HL-60/S4 treated with retinoic acid at 250 ng/mL for 4 days and 3 days (cell line): ENCODE measurements at regions not wholly inside any gene's neighbourhood (a gene's known extent, or its start where the extent isn't known, plus 50 kb on each side); places are given as distances from the start of the nearest gene placed in this dataset.

Experiments
- in situ Hi-C: fragments of 300-500 bp; cut with MboI; formaldehyde crosslinking; loops from 2 replicates; pipeline ENCODE4 v1.7.0; 2022; ENCODE audit warnings: low sequenced_read_pairs

DNA sequence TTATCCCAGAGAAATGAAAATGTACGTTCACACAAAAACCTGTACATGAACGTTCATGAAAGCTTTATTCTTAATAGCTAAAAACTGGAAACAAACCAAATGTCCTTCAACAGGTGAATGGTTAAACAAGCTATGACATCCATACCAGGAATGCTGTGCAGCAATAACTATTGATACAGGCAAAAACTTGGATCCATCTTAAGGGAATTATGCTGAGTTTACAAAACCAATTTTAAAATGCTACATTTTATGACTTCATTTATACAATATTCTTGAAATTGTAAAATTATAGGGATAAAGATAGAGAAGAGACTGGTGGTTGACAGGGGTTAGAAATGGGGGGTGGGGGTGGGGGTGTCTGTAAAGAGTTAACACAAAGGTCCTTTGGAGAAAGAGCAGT is 280.3 kb downstream of the TGFB2 start:
- in situ Hi-C loops, result no loop called here

DNA sequence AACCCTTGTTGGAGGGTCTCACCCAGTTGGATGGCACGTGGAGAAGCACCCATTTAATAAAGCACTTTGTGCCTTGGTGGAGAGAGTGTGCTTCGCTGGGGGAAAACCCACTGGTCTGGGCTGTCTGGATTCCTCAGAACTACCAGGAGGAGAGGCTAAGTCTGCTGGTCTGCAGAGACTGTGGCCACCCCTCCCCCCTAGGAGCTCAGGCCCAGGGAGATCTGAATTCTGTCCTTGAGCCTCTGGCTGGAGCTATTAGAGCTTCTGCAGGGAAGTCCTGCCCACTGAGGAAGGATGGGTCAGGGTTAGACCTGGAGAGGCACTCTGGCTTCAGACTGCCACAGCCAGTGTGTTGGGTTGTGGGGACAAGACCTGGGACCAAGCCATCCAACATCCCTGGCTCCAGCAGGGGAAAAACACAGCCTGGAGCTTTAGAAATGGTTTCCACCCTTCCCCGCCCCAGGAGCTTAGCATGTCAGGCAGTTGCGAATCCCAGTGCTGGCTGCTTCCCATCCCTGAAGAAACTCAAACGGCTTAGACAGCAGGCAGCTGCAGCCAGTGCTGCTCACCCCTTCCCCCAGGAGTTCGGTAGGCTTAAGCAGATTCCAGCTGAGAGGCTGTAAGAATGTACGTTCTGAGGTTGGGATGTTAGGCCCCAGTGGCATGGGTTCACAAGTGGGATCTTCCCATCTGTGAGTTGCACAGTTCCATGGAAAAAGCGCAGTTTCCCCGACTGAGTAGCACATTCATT is 288.3 kb downstream of the TGFB2 start:
- in situ Hi-C loops, result no loop called here

DNA sequence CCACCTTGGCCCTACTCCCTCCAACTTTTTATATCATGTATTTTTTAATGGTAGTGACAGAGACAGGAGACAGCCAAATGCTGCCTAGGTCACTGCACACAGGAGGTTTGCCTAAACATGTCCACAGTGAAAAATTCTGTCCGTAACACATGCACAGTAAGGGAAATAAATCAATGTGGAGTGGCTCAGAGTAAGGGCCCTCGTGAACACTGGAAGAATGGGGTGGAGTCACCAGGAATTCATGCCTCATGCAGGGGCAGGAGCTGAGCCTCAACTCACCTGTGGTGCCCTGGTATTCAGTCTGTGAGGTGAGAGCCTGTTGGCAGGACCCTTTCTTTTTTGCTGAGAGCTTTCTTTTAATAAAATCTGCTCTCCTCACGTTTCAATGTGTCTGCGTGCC is 289.1 kb downstream of the TGFB2 start:
- in situ Hi-C loops, result no loop called here

DNA sequence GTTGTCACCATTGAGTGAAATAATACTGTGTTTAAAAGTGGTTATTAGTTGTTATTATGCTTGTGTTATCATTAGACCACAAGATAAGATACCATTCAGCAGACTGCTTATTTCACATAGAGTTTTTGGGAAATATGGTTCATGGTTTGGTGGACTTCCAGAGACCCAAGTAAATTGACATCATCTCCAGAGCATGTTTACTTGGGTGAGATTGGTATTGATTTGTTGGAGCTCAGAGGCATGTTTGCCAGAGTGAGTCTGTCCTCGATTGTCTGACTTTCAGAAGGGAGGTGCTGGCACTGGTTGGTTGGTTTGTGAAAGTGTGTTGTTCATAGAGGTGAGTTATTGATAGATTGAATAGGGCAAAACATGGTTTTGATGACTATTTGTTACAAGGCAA is 291.4 kb downstream of the TGFB2 start:
- in situ Hi-C loops, result no loop called here

DNA sequence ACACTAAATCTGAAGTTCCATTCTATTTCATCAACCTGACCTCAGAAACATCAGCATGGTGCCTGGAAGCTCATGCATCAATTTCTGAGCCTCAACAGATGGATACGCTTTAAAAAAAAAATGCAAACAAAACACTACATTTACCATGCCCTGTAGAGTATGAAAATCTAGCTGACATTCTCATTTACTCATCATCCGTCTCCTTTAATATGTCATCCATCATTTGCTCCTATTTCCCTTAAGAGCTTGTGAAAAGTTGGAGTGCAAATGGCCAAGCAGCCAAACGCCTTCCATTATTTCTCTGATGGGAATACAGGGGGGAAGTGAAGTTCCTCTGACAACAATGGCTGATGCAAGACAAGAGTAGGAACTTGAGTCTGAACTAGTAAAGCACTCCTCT is 295.0 kb downstream of the TGFB2 start:
- in situ Hi-C loops, result no loop called here

DNA sequence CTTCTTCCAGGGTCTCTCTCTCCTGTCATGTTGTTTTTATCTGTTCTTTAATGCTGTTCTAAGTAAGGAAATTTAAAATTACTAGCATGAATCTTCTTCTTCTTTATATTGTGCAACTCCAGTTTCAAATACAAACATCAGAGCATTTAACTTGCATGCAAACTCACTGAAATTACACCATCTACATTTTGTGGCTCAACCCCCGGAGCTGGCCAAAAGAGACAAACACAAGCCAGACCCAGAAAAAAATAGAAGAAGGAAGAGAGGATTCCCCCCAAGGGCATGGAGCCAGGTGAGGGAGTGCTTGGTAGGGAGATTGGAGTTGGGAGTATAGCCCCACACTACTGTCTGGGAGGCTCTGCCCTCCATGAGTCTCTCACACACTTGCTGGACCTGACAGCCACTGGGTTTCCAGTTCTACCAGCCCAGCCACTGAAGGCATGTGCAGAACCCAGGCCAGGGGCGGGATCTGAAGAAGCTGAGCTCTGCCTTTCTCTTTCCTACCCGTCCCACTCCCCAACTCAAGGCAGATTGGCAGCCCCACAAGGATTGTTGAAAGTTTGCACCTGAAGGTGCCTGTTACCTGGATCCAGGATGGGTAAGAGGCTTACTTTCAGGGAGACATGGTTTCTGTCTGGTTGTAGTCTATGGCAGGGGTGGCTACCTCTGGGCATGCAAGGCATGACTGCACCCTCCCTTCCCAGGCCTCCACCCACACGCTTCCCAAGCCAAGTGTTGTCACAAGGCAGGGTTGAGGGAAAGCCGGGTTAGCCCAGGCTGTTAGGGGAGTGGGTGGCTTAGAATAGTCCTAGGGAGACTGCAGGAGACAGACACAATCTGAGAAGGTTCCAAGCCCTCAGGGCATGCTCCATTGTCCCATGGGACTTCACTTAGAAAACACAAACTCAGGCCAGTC is 297.2 kb downstream of the TGFB2 start:
- in situ Hi-C loops, result no loop called here

DNA sequence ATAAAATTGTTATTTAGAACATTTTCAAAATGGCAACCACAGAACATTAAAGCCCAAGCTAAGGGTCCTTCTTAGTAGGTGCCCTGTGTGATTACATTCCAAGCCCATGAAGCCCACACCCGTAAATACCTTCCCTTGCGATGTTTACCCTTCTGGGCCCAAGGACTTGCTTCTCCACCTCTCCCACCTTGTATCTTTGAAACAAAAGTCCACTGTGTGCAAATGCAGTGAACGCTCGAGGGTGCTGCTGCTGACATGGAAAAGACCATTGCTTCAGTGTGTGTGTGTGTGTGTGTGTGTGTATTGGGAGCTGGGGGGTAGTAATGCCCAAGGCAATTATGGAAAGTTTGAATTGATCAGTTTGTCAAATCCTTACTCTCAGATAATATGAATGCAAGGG is 298.1 kb downstream of the TGFB2 start:
- in situ Hi-C loops, result no loop called here

DNA sequence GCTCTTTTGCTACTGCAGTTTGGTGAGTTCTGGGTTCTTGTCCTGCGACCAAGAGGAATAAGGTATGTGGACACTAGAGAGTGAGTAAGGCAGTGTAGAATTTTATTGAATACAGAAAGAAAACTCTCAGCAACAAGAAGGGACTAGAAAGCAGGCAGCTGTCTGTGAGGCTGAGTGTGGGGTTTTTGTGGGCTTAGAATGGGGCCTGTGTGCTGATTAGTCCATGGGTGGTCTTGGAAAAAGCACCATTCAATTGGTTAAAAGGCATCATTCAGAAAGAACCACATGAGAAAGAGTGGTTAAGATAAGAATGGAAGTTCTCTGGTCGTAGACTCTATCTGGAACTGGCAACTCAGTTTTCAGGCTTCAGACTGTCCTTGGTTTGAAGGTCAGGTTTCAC is 298.8 kb downstream of the TGFB2 start:
- in situ Hi-C loops, result no loop called here

DNA sequence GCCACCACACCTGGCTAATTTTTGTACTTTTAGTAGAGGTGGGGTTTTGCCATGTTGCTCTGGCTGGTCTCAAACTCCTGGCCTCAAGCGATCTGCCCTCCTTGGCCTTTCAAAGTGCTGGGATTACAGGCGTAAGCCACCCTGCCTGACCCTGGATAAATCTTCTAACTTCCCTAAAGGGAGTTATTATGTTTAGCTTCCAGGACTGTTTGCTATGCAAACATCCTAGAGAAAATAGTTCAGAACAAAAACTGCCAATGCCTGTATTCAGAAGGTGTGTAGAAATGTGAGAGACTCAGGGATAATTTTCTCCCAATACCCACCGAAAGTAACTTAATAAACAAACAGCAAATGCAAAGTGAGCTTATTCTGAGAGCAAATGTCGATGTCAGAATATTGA is 301.2 kb downstream of the TGFB2 start:
- in situ Hi-C loops, result no loop called here

DNA sequence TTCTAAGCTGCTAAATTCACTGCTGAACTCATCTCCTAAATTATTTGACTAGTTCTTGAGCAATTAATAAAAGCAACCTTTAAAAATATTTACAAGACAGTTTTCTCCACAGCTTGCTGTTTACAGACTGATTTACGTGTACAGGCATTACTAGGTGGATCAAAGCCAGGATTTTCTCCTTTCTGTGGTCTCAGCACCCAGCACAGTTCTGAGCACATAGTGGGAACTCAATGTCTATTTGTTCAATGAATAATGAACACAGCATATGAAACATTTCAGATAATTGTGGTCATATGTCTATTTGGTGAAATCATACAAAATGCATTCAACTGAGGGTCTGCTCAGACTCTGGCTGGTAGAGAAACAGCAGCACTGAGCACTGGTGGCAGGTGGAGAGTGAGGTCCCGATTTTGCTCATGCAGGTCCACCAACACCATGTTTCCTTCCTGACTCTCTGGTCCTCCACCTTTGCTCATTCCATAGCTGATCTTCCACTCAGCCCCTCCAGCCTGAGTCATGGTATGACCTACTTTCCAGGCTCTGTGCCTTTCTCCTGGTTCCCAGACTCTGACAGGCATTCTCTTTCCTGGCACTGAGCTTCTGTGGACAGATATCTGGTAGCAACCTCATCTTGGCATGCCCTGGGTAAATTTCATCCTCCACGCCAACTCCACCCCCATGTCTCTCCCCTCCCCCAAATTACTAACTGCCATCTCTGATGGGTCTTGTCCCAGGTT is 311.3 kb downstream of the TGFB2 start:
- in situ Hi-C loops, result no loop called here

DNA sequence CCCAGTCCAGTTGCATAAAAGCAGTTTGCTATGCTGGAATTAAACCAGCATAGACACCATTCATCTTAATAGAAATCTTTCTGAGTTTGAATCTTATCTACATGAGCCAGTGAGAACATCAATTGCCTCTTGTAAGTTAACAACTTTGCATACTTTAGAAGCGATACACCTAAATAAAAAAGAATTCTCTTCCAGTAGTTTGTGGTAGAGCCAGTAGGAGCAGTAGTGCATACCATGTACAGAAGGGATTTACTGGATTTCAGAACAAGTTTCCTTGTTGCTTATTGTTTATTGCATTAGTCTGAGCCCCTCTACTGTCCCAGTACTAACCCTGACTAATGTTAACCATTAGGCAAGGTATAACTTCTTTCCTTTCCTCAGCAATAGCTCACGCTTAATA is 313.1 kb downstream of the TGFB2 start:
- in situ Hi-C loops, result no loop called here

DNA sequence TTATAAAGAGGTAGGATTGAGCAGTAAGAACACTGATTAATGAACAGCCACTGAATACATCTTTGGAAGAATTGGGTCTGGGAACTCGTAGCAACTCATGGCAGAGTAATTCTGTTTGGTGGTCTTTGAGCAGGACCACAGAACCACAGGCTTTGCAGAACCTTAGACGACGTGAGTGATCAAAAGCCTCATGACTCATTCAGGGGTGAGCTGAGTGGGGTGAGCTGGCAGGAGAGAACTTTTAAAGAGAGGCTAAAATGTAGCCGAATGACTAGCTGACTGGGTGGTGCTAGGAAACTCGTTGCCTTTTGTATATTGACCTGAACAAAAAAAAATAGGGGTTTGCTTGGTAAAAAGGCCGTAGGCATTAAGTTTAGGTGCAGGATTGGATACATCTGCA is 313.8 kb downstream of the TGFB2 start:
- in situ Hi-C loops, result no loop called here

DNA sequence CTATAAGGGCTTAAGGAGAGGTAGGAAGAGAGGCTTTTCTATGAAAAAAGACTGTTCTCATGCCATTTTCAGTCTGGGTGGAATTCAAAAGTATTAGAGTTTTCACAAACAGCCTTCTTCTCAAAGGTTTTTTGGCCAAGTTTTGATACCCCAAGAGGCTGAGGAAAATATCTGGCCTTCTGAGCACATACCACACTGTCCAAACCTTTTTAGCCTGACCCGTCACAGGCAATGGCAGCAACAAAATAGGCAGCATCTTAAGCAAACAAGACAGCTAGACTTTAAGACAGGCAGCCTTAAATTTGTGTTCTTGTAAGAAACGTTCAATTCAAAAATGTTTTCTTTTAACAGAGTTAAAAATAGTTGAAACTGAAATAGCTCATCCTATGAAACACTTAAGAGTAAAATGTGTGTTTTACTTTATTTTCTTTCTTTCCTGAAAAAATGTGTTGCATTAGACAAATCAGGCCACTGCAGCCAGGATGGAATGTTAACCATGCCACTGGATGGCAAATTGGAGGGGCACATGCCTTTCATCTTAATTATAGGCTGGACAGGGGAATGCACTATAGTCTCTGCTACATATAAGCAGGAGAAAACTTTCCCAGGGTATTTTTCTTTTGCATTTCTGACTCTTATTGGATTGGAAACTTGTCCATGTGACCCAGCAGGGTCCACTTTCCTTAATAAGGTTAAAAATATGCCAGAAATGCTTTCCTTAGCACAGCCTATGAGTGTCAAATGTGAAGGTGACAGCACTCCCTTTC is 315.0 kb downstream of the TGFB2 start:
- in situ Hi-C loops, result no loop called here

DNA sequence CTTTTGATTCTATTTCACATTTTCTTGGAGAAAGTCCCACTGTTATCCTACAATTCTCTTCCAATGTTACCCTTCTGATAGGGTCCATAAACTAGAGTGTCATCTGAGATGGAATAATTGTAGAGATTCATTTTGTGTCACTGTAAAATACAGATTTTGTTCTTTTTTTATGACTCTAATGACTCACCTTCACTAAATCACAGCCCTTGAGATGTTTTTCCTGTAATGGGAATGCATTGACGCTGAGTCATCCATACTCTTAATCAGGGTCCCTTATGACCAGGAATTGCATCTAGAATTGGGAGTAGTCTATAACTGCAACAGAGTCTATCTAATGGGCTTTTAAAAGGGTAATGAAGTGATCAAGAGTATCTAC is 315.5 kb downstream of the TGFB2 start:
- in situ Hi-C loops, result no loop called here

DNA sequence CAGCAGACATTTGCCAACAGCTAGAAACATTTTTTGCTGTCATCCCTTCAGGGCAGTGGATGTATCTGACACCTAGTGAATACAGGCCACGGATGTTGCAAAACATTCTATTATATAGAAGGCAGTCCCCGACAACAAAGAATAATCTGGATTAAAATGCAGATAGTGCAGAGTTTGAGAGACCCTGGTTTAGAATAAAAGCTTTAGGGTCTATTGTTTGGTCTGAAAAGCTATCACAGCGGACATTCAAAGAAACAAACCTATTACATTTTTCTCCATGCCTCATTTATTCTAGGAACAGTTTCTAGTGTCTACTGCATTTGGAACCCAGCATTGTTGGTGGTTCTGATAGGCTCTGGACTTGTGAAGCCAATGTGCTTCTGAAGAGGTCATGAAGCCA is 316.3 kb downstream of the TGFB2 start:
- in situ Hi-C loops, result no loop called here

DNA sequence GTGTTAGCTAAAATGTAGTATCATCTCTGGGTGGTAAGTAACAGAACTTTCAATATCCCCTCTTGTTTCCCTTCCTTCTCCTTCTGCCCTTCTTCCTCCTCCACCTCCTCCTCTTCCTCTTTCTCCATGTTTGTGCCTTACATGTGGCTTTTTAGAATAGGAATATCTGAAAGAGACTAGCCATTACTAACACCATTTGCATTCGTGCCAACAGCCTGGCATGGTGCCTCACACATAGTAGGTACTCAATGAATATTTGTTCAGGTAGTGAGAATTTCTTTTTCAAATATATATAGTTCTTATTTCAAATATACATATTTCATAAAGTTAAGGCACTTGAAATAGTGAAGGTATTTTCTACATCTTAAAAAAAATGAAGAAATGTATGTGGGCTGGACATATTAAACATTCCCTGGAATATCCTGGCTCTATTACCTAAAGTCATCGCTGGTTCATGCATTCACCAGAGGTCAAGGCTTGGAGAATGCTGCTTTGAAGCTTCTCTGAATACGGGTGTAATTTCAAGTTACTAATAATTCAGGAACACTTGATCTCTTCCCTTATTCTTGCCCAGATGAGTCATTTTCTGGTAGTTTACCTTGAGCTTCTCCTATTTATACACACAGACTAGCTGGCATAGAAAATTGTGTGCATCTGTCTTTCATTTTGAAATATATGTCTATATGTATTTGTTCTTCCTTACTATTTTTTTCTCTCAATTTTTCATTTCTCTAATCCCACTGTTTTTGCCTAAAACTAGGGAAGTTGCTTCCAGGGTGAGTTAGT is 319.4 kb downstream of the TGFB2 start:
- in situ Hi-C loops, result no loop called here

DNA sequence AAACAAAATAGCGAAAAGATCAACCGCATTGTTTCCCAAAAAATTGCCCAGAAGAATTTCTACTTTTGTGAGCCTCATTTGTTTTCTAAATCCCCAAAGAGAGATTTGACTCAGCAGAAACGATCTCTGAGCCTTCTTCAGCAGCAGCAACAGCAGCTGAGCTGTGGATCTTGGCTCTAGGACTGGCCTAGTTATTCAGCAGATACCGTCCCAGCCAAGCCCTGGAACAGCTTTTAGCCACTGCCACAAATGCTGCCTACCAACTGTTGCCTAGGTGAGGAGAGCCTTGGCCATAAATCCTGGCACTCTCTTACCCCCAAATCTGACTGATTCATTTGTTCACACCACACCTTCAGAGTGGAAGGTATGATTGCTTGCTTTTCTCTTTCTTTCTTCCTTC is 320.1 kb downstream of the TGFB2 start:
- in situ Hi-C loops, result no loop called here

DNA sequence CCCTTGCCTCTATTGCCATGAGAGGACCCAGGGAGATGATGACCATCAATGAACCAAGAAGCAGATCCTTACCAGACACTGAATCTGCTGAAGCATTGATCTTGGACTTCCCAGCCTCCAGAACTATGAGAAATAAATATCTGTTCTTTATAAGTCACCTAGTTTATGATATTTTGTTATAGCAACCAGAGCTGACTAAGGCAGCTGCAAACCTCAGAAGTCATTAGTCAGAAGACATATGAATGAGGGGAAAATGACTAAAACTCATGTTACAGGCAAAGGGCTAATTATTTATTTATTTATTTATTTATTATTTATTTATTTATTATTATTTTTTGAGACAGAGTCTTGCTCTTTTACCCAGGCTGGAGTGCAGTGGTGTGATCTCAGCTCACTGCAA is 321.1 kb downstream of the TGFB2 start:
- in situ Hi-C loops, result no loop called here

DNA sequence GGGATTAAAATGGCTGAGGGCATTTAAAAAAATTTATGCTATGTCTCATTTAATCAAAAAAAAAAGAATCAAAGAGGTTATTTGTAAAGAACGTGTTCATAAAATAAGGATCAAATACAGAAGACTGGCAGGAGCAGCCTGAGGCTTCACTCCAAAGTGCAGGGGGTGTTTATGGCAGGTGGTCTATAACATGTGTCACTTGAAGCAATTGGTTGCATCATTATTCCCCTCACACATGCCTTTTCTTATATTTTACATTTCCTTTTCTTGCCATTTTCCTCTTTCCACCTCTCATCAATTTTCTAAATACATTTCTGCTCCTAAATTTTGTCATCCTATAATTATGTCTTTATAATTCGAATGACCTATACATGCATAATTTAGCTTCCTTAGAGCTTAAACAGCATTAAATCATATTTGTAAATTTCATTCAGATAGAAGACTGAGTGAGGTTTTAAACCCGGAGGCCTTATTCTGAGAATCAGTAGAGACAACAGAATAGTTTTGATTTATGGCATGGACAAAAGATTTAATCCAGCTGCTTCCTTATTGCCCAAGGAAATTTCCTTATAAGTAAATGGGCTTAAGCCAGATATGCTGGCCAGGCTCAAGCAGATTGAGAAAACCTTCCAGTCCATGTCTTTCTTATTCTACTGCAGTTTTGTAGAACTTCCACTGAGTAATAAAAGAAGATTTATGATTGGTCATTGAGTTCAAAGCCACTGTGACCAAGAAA is 322.8 kb downstream of the TGFB2 start:
- in situ Hi-C loops, result no loop called here
